ENCODE measurements at regions not wholly inside any gene's neighbourhood (a gene's known extent, or its start where the extent isn't known, plus 50 kb on each side); places are given as distances from the start of the nearest gene placed in this dataset.

- Histone ChIP-seq H3K27me3 (replicated peaks) (no peaks in the 10 kb centered on the region; the same call in 1 of the 2 replicates), H3K4me3 (no peak overlapping the region), H3K36me3 (no peaks in the 10 kb centered on the region), H3K4me1 (replicated peaks) (no peaks in the 10 kb centered on the region), H3K9me3 (replicated peaks) (no peaks in the 10 kb centered on the region), H3K27ac (no peak overlapping the region)
- no peak for DNase-seq (ENCODE audit: low read depth in 1 of 2, low spot score in 2 of 2)
These were observed 88.2 kb upstream of the EGR2 start for GRCh38 chr10:62904281-62904875.

GRCh38 chr10:62903828-62904227 lies 87.7 kb upstream of the EGR2 start:
- DNase-seq (ENCODE audit: low read depth in 1 of 2, low spot score in 2 of 2) = no peak
- Histone ChIP-seq H3K36me3 (no peaks in the 10 kb centered on the region), H3K4me1 (replicated peaks) (no peaks in the 10 kb centered on the region), H3K27ac (no peak overlapping the region), H3K4me3 (no peak overlapping the region), H3K9me3 (replicated peaks) (no peaks in the 10 kb centered on the region), H3K27me3 (replicated peaks) (no peaks in the 10 kb centered on the region; the same call in 1 of the 2 replicates)

GRCh38 chr10:62900829-62901571 lies 84.8 kb upstream of the EGR2 start:
- H3K27ac ChIP-seq = no peak overlapping the region
- H3K27me3 ChIP-seq (replicated peaks) = no peaks in the 10 kb centered on the region; the same call in 1 of the 2 replicates
- DNase-seq (ENCODE audit: low read depth in 1 of 2, low spot score in 2 of 2) = no peak
- no peaks in the 10 kb centered on the region for H3K4me1 ChIP-seq (replicated peaks)
- no peak overlapping the region for H3K4me3 ChIP-seq
- no peaks in the 10 kb centered on the region for H3K36me3 ChIP-seq
- H3K9me3 ChIP-seq (replicated peaks) = no peaks in the 10 kb centered on the region

- no peaks in the 10 kb centered on the region for H3K4me1 ChIP-seq (replicated peaks)
- H3K27ac ChIP-seq = no peak overlapping the region
- no peaks in the 10 kb centered on the region for H3K36me3 ChIP-seq
- DNase-seq (ENCODE audit: low read depth in 1 of 2, low spot score in 2 of 2) = no peak
- H3K27me3 ChIP-seq (replicated peaks) = no peaks in the 10 kb centered on the region; the same call in 1 of the 2 replicates
- no peaks in the 10 kb centered on the region for H3K9me3 ChIP-seq (replicated peaks)
- H3K4me3 ChIP-seq = no peak overlapping the region
These were observed 83.1 kb upstream of the EGR2 start for GRCh38 chr10:62899311-62899710.

- Histone ChIP-seq H3K36me3 (no peaks in the 10 kb centered on the region), H3K9me3 (replicated peaks) (no peaks in the 10 kb centered on the region), H3K4me1 (replicated peaks) (no peaks in the 10 kb centered on the region), H3K27ac (no peak overlapping the region), H3K27me3 (replicated peaks) (no peaks in the 10 kb centered on the region; the same call in 1 of the 2 replicates), H3K4me3 (no peak overlapping the region)
- DNase-seq (ENCODE audit: low read depth in 1 of 2, low spot score in 2 of 2) = no peak
These were observed 78.9 kb upstream of the EGR2 start for GRCh38 chr10:62895063-62895462.

GRCh38 chr10:62894156-62894555 lies 78.0 kb upstream of the EGR2 start:
- Histone ChIP-seq H3K4me1 (replicated peaks) (no peaks in the 10 kb centered on the region), H3K4me3 (no peak overlapping the region), H3K27ac (no peak overlapping the region), H3K27me3 (replicated peaks) (no peaks in the 10 kb centered on the region), H3K9me3 (replicated peaks) (no peaks in the 10 kb centered on the region), H3K36me3 (no peaks in the 10 kb centered on the region)
- no peak for DNase-seq (ENCODE audit: low read depth in 1 of 2, low spot score in 2 of 2)

GRCh38 chr10:62893036-62893435 lies 76.9 kb upstream of the EGR2 start:
- H3K4me1 ChIP-seq (replicated peaks) = no peaks in the 10 kb centered on the region
- no peak overlapping the region for H3K4me3 ChIP-seq
- no peaks in the 10 kb centered on the region for H3K9me3 ChIP-seq (replicated peaks)
- no peaks in the 10 kb centered on the region for H3K36me3 ChIP-seq
- no peak for DNase-seq (ENCODE audit: low read depth in 1 of 2, low spot score in 2 of 2)
- H3K27ac ChIP-seq = no peak overlapping the region
- H3K27me3 ChIP-seq (replicated peaks) = no peaks in the 10 kb centered on the region

GRCh38 chr10:62890395-62890794 lies 74.2 kb upstream of the EGR2 start:
- Histone ChIP-seq H3K27me3 (replicated peaks) (no peaks in the 10 kb centered on the region), H3K4me1 (replicated peaks) (no peaks in the 10 kb centered on the region), H3K4me3 (no peak overlapping the region), H3K36me3 (no peaks in the 10 kb centered on the region), H3K9me3 (replicated peaks) (no peaks in the 10 kb centered on the region), H3K27ac (no peak overlapping the region)
- no peak for DNase-seq (ENCODE audit: low read depth in 1 of 2, low spot score in 2 of 2)

- no peak overlapping the region for H3K27ac ChIP-seq
- H3K4me1 ChIP-seq (replicated peaks) = no peaks in the 10 kb centered on the region
- no peaks in the 10 kb centered on the region for H3K9me3 ChIP-seq (replicated peaks)
- no peak overlapping the region for H3K4me3 ChIP-seq
- no peak for DNase-seq (ENCODE audit: low read depth in 1 of 2, low spot score in 2 of 2)
- no peaks in the 10 kb centered on the region for H3K27me3 ChIP-seq (replicated peaks)
- no peaks in the 10 kb centered on the region for H3K36me3 ChIP-seq
These were observed 71.5 kb upstream of the EGR2 start for GRCh38 chr10:62887642-62888041.

GRCh38 chr10:62885684-62886461 lies 69.7 kb upstream of the EGR2 start:
- no peaks in the 10 kb centered on the region for H3K9me3 ChIP-seq (replicated peaks)
- DNase-seq (ENCODE audit: low read depth in 1 of 2, low spot score in 2 of 2) = no peak
- H3K36me3 ChIP-seq = no peaks in the 10 kb centered on the region
- no peaks in the 10 kb centered on the region for H3K4me1 ChIP-seq (replicated peaks)
- H3K27me3 ChIP-seq (replicated peaks) = no peaks in the 10 kb centered on the region
- H3K27ac ChIP-seq = no peak overlapping the region
- H3K4me3 ChIP-seq = no peak overlapping the region

GRCh38 chr10:62880162-62880561 lies 64.0 kb upstream of the EGR2 start:
- Histone ChIP-seq H3K27me3 (replicated peaks) (no peaks in the 10 kb centered on the region), H3K27ac (no peak overlapping the region), H3K36me3 (no peaks in the 10 kb centered on the region), H3K9me3 (replicated peaks) (no peaks in the 10 kb centered on the region), H3K4me3 (no peak overlapping the region), H3K4me1 (replicated peaks) (no peaks in the 10 kb centered on the region)
- DNase-seq (ENCODE audit: low read depth in 1 of 2, low spot score in 2 of 2) = no peak

- Histone ChIP-seq H3K27me3 (replicated peaks) (no peaks in the 10 kb centered on the region), H3K9me3 (replicated peaks) (no peaks in the 10 kb centered on the region), H3K4me3 (no peak overlapping the region)
These were observed 57.7 kb upstream of the EGR2 start for GRCh38 chr10:62873866-62874265.

GRCh38 chr10:62870866-62871265 lies 54.7 kb upstream of the EGR2 start:
- Histone ChIP-seq H3K27me3 (replicated peaks) (no peaks in the 10 kb centered on the region), H3K4me3 (no peak overlapping the region), H3K36me3 (no peaks in the 10 kb centered on the region), H3K9me3 (replicated peaks) (no peaks in the 10 kb centered on the region), H3K4me1 (replicated peaks) (no peaks in the 10 kb centered on the region), H3K27ac (no peak overlapping the region)
- DNase-seq (ENCODE audit: low read depth in 1 of 2, low spot score in 2 of 2) = no peak

More at GRCh38 chr10:62873866-62874265, 57.7 kb upstream of the EGR2 start:
- H3K4me1 ChIP-seq (replicated peaks) = no peaks in the 10 kb centered on the region
- DNase-seq (ENCODE audit: low read depth in 1 of 2, low spot score in 2 of 2) = no peak
- no peaks in the 10 kb centered on the region for H3K36me3 ChIP-seq
- H3K27ac ChIP-seq = no peak overlapping the region

GRCh38 chr10:62869958-62870357 lies 53.8 kb upstream of the EGR2 start:
- Histone ChIP-seq H3K4me1 (replicated peaks) (no peaks in the 10 kb centered on the region), H3K36me3 (no peaks in the 10 kb centered on the region), H3K27ac (no peak overlapping the region), H3K9me3 (replicated peaks) (no peaks in the 10 kb centered on the region), H3K4me3 (no peak overlapping the region), H3K27me3 (replicated peaks) (no peaks in the 10 kb centered on the region)
- DNase-seq (ENCODE audit: low read depth in 1 of 2, low spot score in 2 of 2) = no peak

Measured in SJSA1 (cell line).